ENCODE measurements at regions not wholly inside any gene's neighbourhood (a gene's known extent, or its start where the extent isn't known, plus 50 kb on each side); places are given as distances from the start of the nearest gene placed in this dataset.
"Not testable (repeated sequence)": the region's sequence is repeated elsewhere in the genome, so short reads cannot be mapped to it uniquely, and the experiment has no call there.

GRCh38 chr9:102479191-102479590 is 515.9 kb upstream of the CYLC2 start:
- TF ChIP-seq, protein P1, sequence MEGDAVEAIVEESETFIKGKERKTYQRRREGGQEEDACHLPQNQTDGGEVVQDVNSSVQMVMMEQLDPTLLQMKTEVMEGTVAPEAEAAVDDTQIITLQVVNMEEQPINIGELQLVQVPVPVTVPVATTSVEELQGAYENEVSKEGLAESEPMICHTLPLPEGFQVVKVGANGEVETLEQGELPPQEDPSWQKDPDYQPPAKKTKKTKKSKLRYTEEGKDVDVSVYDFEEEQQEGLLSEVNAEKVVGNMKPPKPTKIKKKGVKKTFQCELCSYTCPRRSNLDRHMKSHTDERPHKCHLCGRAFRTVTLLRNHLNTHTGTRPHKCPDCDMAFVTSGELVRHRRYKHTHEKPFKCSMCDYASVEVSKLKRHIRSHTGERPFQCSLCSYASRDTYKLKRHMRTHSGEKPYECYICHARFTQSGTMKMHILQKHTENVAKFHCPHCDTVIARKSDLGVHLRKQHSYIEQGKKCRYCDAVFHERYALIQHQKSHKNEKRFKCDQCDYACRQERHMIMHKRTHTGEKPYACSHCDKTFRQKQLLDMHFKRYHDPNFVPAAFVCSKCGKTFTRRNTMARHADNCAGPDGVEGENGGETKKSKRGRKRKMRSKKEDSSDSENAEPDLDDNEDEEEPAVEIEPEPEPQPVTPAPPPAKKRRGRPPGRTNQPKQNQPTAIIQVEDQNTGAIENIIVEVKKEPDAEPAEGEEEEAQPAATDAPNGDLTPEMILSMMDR (IDR thresholded peaks at IDR 0.05), result no peak
- TF ChIP-seq POLR2AphosphoS5 (IDR thresholded peaks at IDR 0.05) (no peak), EP300 (IDR thresholded peaks at IDR 0.05) (no peak), POLR2A (IDR thresholded peaks at IDR 0.05) (no peak)
- 11 to 54% methylated on average over 1 to 3 of the region's 3 CpGs for WGBS, 2 donors (ENCODE audit: low coverage in 1 of 2)
- no peaks in the 10 kb centered on the region for H3K36me3 ChIP-seq
- no peak overlapping the region for H3K4me3 ChIP-seq
- H3K27ac ChIP-seq, result no peak overlapping the region
- no peak for ATAC-seq
- no peaks in the 10 kb centered on the region for H3K4me1 ChIP-seq
- H3K27me3 ChIP-seq, result no peaks in the 10 kb centered on the region
- no peaks in the 10 kb centered on the region for H3K9me3 ChIP-seq

DNA sequence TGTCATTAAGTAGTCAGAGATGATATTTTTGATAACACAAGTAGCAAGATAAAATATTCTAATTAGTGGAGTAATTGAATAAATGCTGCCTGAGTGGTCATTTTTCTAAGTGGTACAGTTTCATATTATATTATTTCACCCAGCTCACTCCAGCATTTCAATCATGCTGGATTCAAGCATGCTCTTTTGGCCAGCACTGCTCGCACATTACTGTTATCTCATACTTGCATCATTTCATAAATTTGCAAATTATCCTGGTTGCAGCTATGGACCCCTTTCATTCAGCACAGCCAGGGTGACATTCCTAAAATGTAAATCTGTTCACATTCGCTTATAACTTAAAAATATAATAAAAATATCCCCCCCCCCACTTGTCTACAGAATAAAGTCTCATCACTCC is 520.8 kb upstream of the CYLC2 start:
- no peak for ATAC-seq
- H3K4me1 ChIP-seq, result no peaks in the 10 kb centered on the region
- H3K27ac ChIP-seq, result no peak overlapping the region
- H3K36me3 ChIP-seq, result no peaks in the 10 kb centered on the region
- H3K9me3 ChIP-seq, result no peaks in the 10 kb centered on the region
- no peak overlapping the region for H3K4me3 ChIP-seq
- TF ChIP-seq POLR2A (IDR thresholded peaks at IDR 0.05) (no peak), EP300 (IDR thresholded peaks at IDR 0.05) (no peak), POLR2AphosphoS5 (IDR thresholded peaks at IDR 0.05) (no peak)
- TF ChIP-seq, protein P1 (IDR thresholded peaks at IDR 0.05), result no peak
- WGBS, 2 donors (ENCODE audit: low coverage in 1 of 2), result 58 to 70% methylated on average over 2 of the region's 2 CpGs
- H3K27me3 ChIP-seq, result no peaks in the 10 kb centered on the region

DNA sequence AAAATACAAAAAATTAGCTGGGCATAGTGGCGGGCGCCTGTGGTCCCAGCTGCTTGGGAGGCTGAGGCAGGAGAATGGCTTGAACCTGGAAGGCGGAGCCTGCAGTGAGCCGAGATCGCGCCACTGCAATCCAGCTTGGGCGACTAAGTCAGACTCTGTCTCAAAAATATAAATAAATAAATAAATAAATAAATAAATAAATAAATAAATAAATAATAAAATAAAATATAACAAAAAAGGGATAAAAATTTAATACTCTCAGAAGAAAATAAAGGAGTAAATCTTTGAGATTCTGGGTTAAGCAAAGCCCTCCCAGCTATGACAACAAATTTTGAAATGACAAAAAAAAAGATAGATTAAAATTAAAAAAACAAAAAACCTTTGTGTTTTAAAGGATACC is 525.7 kb upstream of the CYLC2 start:
- H3K36me3 ChIP-seq, H3K4me1 ChIP-seq, H3K4me3 ChIP-seq, ATAC-seq, H3K27ac ChIP-seq, H3K9me3 ChIP-seq, H3K27me3 ChIP-seq: not testable (repeated sequence)
- WGBS, 2 donors (ENCODE audit: low coverage in 1 of 2), result 100% methylated on average over 3 of the region's 7 CpGs; no CpG with 5 or more reads in 1 of the 2 donors

- no peaks in the 10 kb centered on the region for H3K4me1 ChIP-seq
- no peak for ATAC-seq
These were observed 533.8 kb upstream of the CYLC2 start for GRCh38 chr9:102461156-102461819.

GRCh38 chr9:102459828-102460227 is 535.3 kb upstream of the CYLC2 start:
- Histone ChIP-seq H3K4me3 (no peak overlapping the region), H3K4me1 (no peaks in the 10 kb centered on the region), H3K27me3 (no peaks in the 10 kb centered on the region), H3K36me3 (no peaks in the 10 kb centered on the region), H3K27ac (no peak overlapping the region), H3K9me3 (no peaks in the 10 kb centered on the region)
- no peak for ATAC-seq
- 57 to 67% methylated on average over 1 of the region's 1 CpG for WGBS, 2 donors (ENCODE audit: low coverage in 1 of 2)
- TF ChIP-seq POLR2AphosphoS5 (IDR thresholded peaks at IDR 0.05) (no peak), POLR2A (IDR thresholded peaks at IDR 0.05) (no peak), EP300 (IDR thresholded peaks at IDR 0.05) (no peak)
- TF ChIP-seq, protein P1 (IDR thresholded peaks at IDR 0.05), result no peak

More at GRCh38 chr9:102461156-102461819, 533.8 kb upstream of the CYLC2 start:
- Histone ChIP-seq H3K27ac (no peak overlapping the region), H3K36me3 (no peaks in the 10 kb centered on the region), H3K4me3 (no peak overlapping the region), H3K9me3 (no peaks in the 10 kb centered on the region), H3K27me3 (no peaks in the 10 kb centered on the region)
- TF ChIP-seq EP300 (IDR thresholded peaks at IDR 0.05) (no peak), POLR2AphosphoS5 (IDR thresholded peaks at IDR 0.05) (no peak), POLR2A (IDR thresholded peaks at IDR 0.05) (no peak)
- TF ChIP-seq, protein P1 (IDR thresholded peaks at IDR 0.05), result no peak
- no CpG with 5 or more reads among the region's 2 CpGs for WGBS, 2 donors (ENCODE audit: low coverage in 1 of 2)
